OCI-LY3 (cell line): ENCODE measurements at regions not wholly inside any gene's neighbourhood (a gene's known extent, or its start where the extent isn't known, plus 50 kb on each side); places are given as distances from the start of the nearest gene placed in this dataset.
"Not testable (repeated sequence)": the region's sequence is repeated elsewhere in the genome, so short reads cannot be mapped to it uniquely, and the experiment has no call there.

ENCODE experiments used
- EZH2phosphoT487 ChIP-seq: fragments of 200-600 bp; shearing (Covaris generic); IDR thresholded peaks from 2 replicates; pipeline ENCODE4 v1.6.1; 2018; ENCODE audit warnings: antibody characterized with exemption, mixed run types, low read depth
- TF ChIP-seq, protein P1 (sequence below): fragments of 200-600, 300-600 bp; sonication (generic); IDR thresholded peaks from 2 replicates; pipeline ENCODE4 v1.5.1; 2014; ENCODE audit warnings: antibody characterized with exemption, low read length, low read depth

DNA sequence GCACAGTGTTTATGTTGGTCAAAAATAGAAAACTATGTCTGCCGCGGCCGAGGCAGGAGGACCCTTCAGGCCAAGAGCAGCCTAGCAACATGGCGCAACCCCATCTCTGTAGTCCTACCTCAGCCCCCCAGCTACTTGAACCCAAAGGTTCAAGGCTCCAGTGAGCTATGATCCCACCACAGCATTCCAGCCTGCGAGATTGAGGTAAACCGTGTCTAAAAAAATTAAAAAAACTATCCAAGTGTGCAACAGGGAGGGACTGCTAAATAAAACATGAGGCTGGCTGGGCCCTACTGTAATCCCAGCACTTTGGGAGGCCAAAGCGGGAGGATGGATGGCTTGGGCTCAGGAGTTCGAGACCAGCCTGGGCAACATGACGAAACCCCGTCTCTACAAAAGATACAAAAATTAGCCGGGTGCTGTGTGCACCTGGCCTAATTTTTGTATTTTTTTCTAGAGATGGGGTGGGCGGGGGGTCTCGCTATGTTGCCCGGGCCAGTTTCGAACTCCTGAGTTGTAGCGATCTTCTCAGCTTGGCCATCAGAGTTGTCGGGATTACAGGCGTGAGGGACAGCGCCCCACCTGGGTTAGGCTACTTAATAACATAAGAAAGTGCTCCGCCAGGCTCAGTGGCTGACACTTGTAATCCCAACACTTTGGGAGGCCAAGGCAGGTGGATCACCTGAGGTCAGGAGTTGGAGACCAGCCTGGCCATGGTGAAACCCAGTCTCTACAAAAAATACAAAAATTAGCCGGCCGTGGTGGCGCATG is 309.4 kb downstream of the ZNF37A start:
- TF ChIP-seq, protein P1, sequence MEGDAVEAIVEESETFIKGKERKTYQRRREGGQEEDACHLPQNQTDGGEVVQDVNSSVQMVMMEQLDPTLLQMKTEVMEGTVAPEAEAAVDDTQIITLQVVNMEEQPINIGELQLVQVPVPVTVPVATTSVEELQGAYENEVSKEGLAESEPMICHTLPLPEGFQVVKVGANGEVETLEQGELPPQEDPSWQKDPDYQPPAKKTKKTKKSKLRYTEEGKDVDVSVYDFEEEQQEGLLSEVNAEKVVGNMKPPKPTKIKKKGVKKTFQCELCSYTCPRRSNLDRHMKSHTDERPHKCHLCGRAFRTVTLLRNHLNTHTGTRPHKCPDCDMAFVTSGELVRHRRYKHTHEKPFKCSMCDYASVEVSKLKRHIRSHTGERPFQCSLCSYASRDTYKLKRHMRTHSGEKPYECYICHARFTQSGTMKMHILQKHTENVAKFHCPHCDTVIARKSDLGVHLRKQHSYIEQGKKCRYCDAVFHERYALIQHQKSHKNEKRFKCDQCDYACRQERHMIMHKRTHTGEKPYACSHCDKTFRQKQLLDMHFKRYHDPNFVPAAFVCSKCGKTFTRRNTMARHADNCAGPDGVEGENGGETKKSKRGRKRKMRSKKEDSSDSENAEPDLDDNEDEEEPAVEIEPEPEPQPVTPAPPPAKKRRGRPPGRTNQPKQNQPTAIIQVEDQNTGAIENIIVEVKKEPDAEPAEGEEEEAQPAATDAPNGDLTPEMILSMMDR, result not testable (repeated sequence)
- TF ChIP-seq EZH2phosphoT487, result not testable (repeated sequence)
